AG04450 (cell line): ENCODE measurements at regions not wholly inside any gene's neighbourhood (a gene's known extent, or its start where the extent isn't known, plus 50 kb on each side); places are given as distances from the start of the nearest gene placed in this dataset.

Experiments
- CTCF ChIA-PET: fragments of 300-600, 350-600 bp; formaldehyde crosslinking; extraction: SDS; loops from one replicate; lab custom pipeline; 2022; ENCODE audit warnings: antibody characterized with exemption, inconsistent platforms; lab: Charles Lee
- POLR2A ChIA-PET: fragments of 350-600 bp; formaldehyde crosslinking; extraction: SDS; loops from one replicate; lab custom pipeline; 2021; ENCODE audit warnings: antibody characterized with exemption, inconsistent platforms; lab: Yijun Ruan, JAX
- DNase-seq: peaks from one replicate; pipeline ENCODE4 v3.0.0-alpha.2; 2011; ENCODE audit warnings: low read depth, low spot score
- H3K27ac ChIP-seq: one replicate; pipeline ENCODE4 v1.5.1; 2012; ENCODE audit warnings: low read depth, low read length, control low read depth
- H3K27me3 ChIP-seq: one replicate; pipeline ENCODE4 v1.6.0; 2012; ENCODE audit warnings: low read length; ENCODE audit not compliant: control insufficient read depth, insufficient read depth
- H3K4me3 ChIP-seq: 2 replicates; pipeline ENCODE4 v1.5.1; 2011; ENCODE audit warnings: mild to moderate bottlenecking, low read depth, low read length, control low read depth
- H3K9me3 ChIP-seq: 2 replicates; pipeline ENCODE4 v1.5.1; 2012; ENCODE audit warnings: low read length; ENCODE audit not compliant: control insufficient read depth, insufficient read depth
- TF ChIP-seq, protein P1 (sequence below): IDR thresholded peaks from 2 replicates; pipeline ENCODE4 v1.5.1; 2011; ENCODE audit warnings: low read depth, low read length, control low read depth, inconsistent platforms

DNA sequence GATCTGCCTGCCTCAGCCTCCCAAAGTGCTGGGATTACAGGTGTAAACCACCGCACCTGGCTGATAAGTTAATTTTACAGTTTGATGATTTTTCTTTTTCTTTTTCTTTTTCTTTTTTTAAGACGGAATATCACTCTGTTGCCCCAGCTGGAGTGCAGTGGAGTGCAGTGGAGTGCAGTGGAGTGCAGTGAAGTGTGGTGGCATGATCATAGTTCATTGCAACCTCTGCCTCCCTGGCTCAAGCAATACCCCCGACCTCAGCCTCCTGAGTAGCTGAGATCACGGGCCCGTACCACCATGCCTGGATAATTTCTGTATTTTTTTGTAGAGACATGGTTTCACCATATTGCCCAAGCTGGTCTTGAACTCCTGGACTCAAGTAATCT lies 84.4 kb upstream of the CXADR start:
- Histone ChIP-seq H3K27ac (no peak overlapping the region), H3K27me3 (no peaks in the 10 kb centered on the region), H3K4me3 (no peak overlapping the region), H3K9me3 (no peaks in the 10 kb centered on the region; the same call in 1 of the 2 replicates)
- no peak for DNase-seq
- ChIA-PET POLR2A (no interaction called here), CTCF (no interaction called here)
- TF ChIP-seq, protein P1, sequence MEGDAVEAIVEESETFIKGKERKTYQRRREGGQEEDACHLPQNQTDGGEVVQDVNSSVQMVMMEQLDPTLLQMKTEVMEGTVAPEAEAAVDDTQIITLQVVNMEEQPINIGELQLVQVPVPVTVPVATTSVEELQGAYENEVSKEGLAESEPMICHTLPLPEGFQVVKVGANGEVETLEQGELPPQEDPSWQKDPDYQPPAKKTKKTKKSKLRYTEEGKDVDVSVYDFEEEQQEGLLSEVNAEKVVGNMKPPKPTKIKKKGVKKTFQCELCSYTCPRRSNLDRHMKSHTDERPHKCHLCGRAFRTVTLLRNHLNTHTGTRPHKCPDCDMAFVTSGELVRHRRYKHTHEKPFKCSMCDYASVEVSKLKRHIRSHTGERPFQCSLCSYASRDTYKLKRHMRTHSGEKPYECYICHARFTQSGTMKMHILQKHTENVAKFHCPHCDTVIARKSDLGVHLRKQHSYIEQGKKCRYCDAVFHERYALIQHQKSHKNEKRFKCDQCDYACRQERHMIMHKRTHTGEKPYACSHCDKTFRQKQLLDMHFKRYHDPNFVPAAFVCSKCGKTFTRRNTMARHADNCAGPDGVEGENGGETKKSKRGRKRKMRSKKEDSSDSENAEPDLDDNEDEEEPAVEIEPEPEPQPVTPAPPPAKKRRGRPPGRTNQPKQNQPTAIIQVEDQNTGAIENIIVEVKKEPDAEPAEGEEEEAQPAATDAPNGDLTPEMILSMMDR: no peak

DNA sequence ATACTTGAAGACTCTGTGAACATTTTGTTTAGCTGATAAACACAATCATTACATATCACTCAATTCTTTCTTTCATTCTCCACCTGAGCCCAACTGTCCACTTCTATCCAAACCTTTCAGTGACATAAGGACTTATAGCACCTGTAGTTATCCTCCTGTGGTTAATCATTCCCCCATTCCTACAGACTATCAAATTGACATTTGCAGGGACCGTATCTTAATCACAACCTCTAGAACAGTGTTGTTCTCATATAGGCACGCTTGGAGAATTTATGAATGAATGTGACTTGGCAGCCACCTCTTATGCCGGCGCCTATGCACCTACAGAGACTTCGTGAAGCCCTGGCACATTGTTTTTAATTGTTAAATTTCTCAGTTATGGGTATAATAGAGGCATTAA lies 83.9 kb upstream of the CXADR start:
- no peak overlapping the region for H3K27ac ChIP-seq
- no peaks in the 10 kb centered on the region for H3K27me3 ChIP-seq
- no peak for DNase-seq
- POLR2A ChIA-PET: no interaction called here
- H3K4me3 ChIP-seq: no peak overlapping the region
- CTCF ChIA-PET: no interaction called here
- TF ChIP-seq, protein P1: no peak
- H3K9me3 ChIP-seq: no peaks in the 10 kb centered on the region; the same call in 1 of the 2 replicates

DNA sequence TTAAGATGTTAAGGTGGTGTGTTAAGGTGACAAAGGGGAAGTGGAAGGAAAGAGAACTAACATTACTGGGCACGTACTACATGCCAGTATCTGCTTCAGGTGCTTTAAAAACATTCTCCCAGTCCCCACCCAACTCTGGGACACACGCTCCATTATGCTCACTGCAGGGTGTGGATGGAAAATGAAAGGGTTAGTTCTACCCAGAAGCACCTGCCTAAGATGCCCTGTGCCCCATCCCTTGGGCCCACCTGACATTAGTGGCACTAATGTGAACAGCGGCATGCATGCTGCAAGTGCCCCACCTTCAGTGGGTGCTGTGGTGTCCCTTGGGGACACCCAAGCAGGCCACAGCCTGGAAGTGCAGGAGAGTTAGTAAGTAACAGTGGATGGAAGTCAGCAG lies 82.9 kb upstream of the CXADR start:
- DNase-seq: no peak
- Histone ChIP-seq H3K4me3 (no peak overlapping the region), H3K9me3 (no peaks in the 10 kb centered on the region; the same call in 1 of the 2 replicates), H3K27me3 (no peaks in the 10 kb centered on the region), H3K27ac (no peak overlapping the region)
- POLR2A ChIA-PET: no interaction called here
- CTCF ChIA-PET: no interaction called here
- TF ChIP-seq, protein P1: no peak

DNA sequence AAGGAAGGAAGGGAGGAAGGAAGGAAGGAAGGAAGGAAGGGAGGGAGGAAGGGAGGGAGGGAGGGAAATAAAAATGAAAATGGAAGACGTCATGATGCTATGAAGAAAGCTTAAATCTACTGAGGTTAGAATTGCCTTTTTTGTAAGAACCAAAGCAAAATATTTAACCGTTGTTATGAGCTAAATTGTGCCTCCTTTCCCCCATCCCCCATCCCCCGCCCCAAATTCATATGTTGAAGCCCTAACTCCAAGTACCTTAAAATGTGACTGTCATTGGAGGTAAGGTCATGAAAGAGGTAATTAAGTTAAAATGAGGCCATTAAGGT lies 80.1 kb upstream of the CXADR start:
- POLR2A ChIA-PET: no interaction called here

DNA sequence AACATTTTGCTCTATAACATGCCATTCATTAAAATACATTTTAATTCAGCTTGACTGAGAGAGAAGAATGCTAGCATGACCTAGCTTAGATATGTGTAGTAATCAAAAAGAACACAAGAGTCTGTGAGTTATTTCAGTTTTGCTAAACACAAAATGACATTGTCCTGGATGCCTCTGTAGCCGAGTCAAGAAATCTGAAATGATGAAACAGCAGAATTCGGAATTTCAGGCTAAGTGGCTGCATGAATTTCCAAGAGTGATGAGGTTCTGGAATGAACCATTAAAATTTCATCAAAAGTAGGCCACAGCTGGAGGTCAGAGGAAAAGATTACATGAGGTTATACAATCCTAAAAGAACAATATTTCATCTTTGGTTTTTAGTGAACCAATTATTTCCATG lies 79.1 kb upstream of the CXADR start:
- TF ChIP-seq, protein P1: no peak
- H3K27me3 ChIP-seq: no peaks in the 10 kb centered on the region
- POLR2A ChIA-PET: no interaction called here
- H3K4me3 ChIP-seq: no peak overlapping the region
- no peaks in the 10 kb centered on the region for H3K9me3 ChIP-seq
- no peak for DNase-seq
- CTCF ChIA-PET: interaction anchor here (0.6 kb wide), 1 partner anchor 468 kb away, joined by 4 read pairs; no protein-coding TSS in a partner anchor
- no peak overlapping the region for H3K27ac ChIP-seq

More for the DNA sequence above, 80.1 kb upstream of the CXADR start:
- no peak for DNase-seq
- no peaks in the 10 kb centered on the region for H3K27me3 ChIP-seq
- H3K27ac ChIP-seq: no peak overlapping the region
- TF ChIP-seq, protein P1: no peak
- no peaks in the 10 kb centered on the region for H3K9me3 ChIP-seq
- H3K4me3 ChIP-seq: no peak overlapping the region
- CTCF ChIA-PET: no interaction called here
